H9 (cell line): ENCODE measurements at regions not wholly inside any gene's neighbourhood (a gene's known extent, or its start where the extent isn't known, plus 50 kb on each side); places are given as distances from the start of the nearest gene placed in this dataset.

ENCODE experiments used
- DNase-seq: peaks from one replicate; pipeline ENCODE4 v3.0.0-alpha.2; 2017
- H2AFZ ChIP-seq: one replicate; pipeline ENCODE4 v1.6.1; 2013; ENCODE audit warnings: mild to moderate bottlenecking, low read length, control low read depth, moderate library complexity
- H2AK5ac ChIP-seq: 2 replicates; pipeline ENCODE4 v1.6.1; 2013; ENCODE audit warnings: low read length, control low read depth, mixed read lengths; ENCODE audit not compliant: insufficient read length
- H2BK120ac ChIP-seq: one replicate; pipeline ENCODE4 v1.6.1; 2013; ENCODE audit warnings: low read depth, mild to moderate bottlenecking, low read length, control low read depth, inconsistent platforms; ENCODE audit not compliant: poor library complexity, severe bottlenecking
- H2BK12ac ChIP-seq: 2 replicates; pipeline ENCODE4 v1.6.1; 2013; ENCODE audit warnings: low read length, control low read depth, mixed read lengths, low read depth; ENCODE audit not compliant: insufficient read length
- H2BK15ac ChIP-seq: 2 replicates; pipeline ENCODE4 v1.6.1; 2013; ENCODE audit warnings: low read depth, low read length, control low read depth
- H2BK20ac ChIP-seq: one replicate; pipeline ENCODE4 v1.6.1; 2013; ENCODE audit warnings: low read depth, mild to moderate bottlenecking, low read length, control low read depth, inconsistent platforms; ENCODE audit not compliant: poor library complexity, severe bottlenecking
- H2BK5ac ChIP-seq: 2 replicates; pipeline ENCODE4 v1.6.1; 2013; ENCODE audit warnings: low read length, control low read depth, mixed read lengths; ENCODE audit not compliant: insufficient read length
- H3K14ac ChIP-seq: 2 replicates; pipeline ENCODE4 v1.6.1; 2013; ENCODE audit warnings: low read length, control low read depth; ENCODE audit not compliant: insufficient read depth
- H3K18ac ChIP-seq: 2 replicates; pipeline ENCODE4 v1.6.1; 2013; ENCODE audit warnings: low read depth, mild to moderate bottlenecking, mixed read lengths, low read length, control low read depth; ENCODE audit not compliant: insufficient read length
- H3K23ac ChIP-seq: 2 replicates; pipeline ENCODE4 v1.6.1; 2013; ENCODE audit warnings: low read length, control low read depth, mixed read lengths, low read depth; ENCODE audit not compliant: insufficient read length
- H3K23me2 ChIP-seq: 2 replicates; pipeline ENCODE4 v1.6.1; 2013; ENCODE audit warnings: low read depth, mild to moderate bottlenecking, mixed read lengths, low read length, control low read depth; ENCODE audit not compliant: insufficient read length, poor library complexity, severe bottlenecking
- H3K27ac ChIP-seq: 2 replicates; pipeline ENCODE4 v1.5.1; 2013; ENCODE audit warnings: low read length, control low read depth, mixed read lengths, low read depth; ENCODE audit not compliant: insufficient read length
- H3K27me3 ChIP-seq: 2 replicates; pipeline ENCODE4 v1.6.1; 2013; ENCODE audit warnings: low read length, control low read depth, inconsistent platforms; ENCODE audit not compliant: insufficient read depth
- H3K4ac ChIP-seq: 2 replicates; pipeline ENCODE4 v1.6.1; 2013; ENCODE audit warnings: low read depth, mild to moderate bottlenecking, control low read depth, inconsistent platforms, low read length, moderate library complexity
- H3K4me1 ChIP-seq: 2 replicates; pipeline ENCODE4 v1.6.1; 2013; ENCODE audit warnings: low read length, control low read depth, inconsistent platforms; ENCODE audit not compliant: insufficient read depth
- H3K4me2 ChIP-seq: 2 replicates; pipeline ENCODE4 v1.6.1; 2013; ENCODE audit warnings: low read length, control low read depth, mixed read lengths; ENCODE audit not compliant: insufficient read length, insufficient read depth
- H3K56ac ChIP-seq: 2 replicates; pipeline ENCODE4 v1.6.1; 2013; ENCODE audit warnings: low read depth, mild to moderate bottlenecking, mixed read lengths, low read length, control low read depth; ENCODE audit not compliant: insufficient read length
- H3K79me1 ChIP-seq: 2 replicates; pipeline ENCODE4 v1.6.1; 2013; ENCODE audit warnings: low read depth, mild to moderate bottlenecking, moderate library complexity, low read length, control low read depth, inconsistent platforms; ENCODE audit not compliant: insufficient read depth, poor library complexity, severe bottlenecking
- H3K79me2 ChIP-seq: 2 replicates; pipeline ENCODE4 v1.6.1; 2013; ENCODE audit warnings: low read length, control low read depth, inconsistent platforms; ENCODE audit not compliant: insufficient read depth
- H3K9ac ChIP-seq: 2 replicates; pipeline ENCODE4 v1.6.1; 2013; ENCODE audit warnings: low read length, control low read depth, mixed read lengths; ENCODE audit not compliant: insufficient read length; ENCODE audit errors: extremely low read depth
- H3K9me3 ChIP-seq: one replicate; pipeline ENCODE4 v1.6.1; 2013; ENCODE audit warnings: low read depth, low read length, inconsistent platforms; ENCODE audit not compliant: control insufficient read depth
- H3T11ph ChIP-seq: one replicate; pipeline ENCODE4 v1.6.1; 2013; ENCODE audit warnings: mild to moderate bottlenecking, low read length, control low read depth, inconsistent platforms
- H4K20me1 ChIP-seq: one replicate; pipeline ENCODE4 v1.6.1; 2013; ENCODE audit not compliant: control insufficient read depth, insufficient read length, insufficient read depth
- H4K5ac ChIP-seq: 2 replicates; pipeline ENCODE4 v1.6.1; 2013; ENCODE audit warnings: low read depth, mild to moderate bottlenecking, mixed read lengths, low read length, control low read depth; ENCODE audit not compliant: insufficient read length
- H4K8ac ChIP-seq: replicated peaks from 2 replicates; pipeline ENCODE4 v1.6.1; 2013; ENCODE audit warnings: low read length, control low read depth, mixed read lengths, low read depth; ENCODE audit not compliant: insufficient read length
- H4K91ac ChIP-seq: 2 replicates; pipeline ENCODE4 v1.6.1; 2013; ENCODE audit warnings: low read depth, mild to moderate bottlenecking, moderate library complexity, mixed read lengths, low read length, control low read depth; ENCODE audit not compliant: insufficient read length
- H3K27ac Mint-ChIP-seq, 3 experiments: 2 replicates in 2 of 3; 3 replicates in 1 of 3; pipeline ENCODE4 v1.8.0; 2020 to 2021; ENCODE audit warnings: mixed read lengths in 3 of 3, mild to moderate bottlenecking in 1 of 3, moderate library complexity in 1 of 3
- H3K27me3 Mint-ChIP-seq: 2 replicates; pipeline ENCODE4 v1.8.0; 2021; ENCODE audit warnings: low read depth, mild to moderate bottlenecking, moderate library complexity, mixed read lengths
- H3K36me3 Mint-ChIP-seq, 3 experiments: 2 replicates in 2 of 3; 3 replicates in 1 of 3; pipeline ENCODE4 v1.8.0; 2020 to 2021; ENCODE audit warnings: low read depth in 3 of 3, mixed read lengths in 3 of 3; ENCODE audit not compliant: insufficient read depth in 1 of 3
- H3K4me1 Mint-ChIP-seq, 2 experiments: 2 replicates each; pipeline ENCODE4 v1.8.0; 2020; ENCODE audit warnings: mixed read lengths in 2 of 2
- H3K4me3 Mint-ChIP-seq, 2 experiments: 2 replicates in 1 of 2; 3 replicates in 1 of 2; pipeline ENCODE4 v1.8.0; 2020 to 2021; ENCODE audit warnings: mild to moderate bottlenecking in 2 of 2, mixed read lengths in 2 of 2, moderate library complexity in 1 of 2
- H3K9me3 Mint-ChIP-seq, 2 experiments: 2 replicates in 1 of 2; 3 replicates in 1 of 2; pipeline ENCODE4 v1.8.0; 2020; ENCODE audit warnings: mild to moderate bottlenecking in 2 of 2, mixed read lengths in 2 of 2, moderate library complexity in 1 of 2
- CTCF ChIP-seq: fragments of 200-600 bp; sonication (generic); conservative IDR thresholded peaks from 3 replicates; pipeline ENCODE4 v1.8.0; 2021; ENCODE audit warnings: antibody characterized with exemption, mild to moderate bottlenecking
- WGBS: extraction: QIAGEN DNeasy Blood & Tissue Kit; methylation state at CpG from one replicate; pipeline ENCODE4 v1.1.7; 2013; ENCODE audit warnings: missing lambda C conversion rate, low lambda C conversion rate, mixed read lengths; ENCODE audit not compliant: insufficient read length; ENCODE audit errors: extremely low coverage; 5-methylcytosine and 5-hydroxymethylcytosine counted together

GRCh38 chr7:25719190-25719896, 432.7 kb upstream of the NFE2L3 start:
- no peak overlapping the region for H3K4ac ChIP-seq
- H4K91ac ChIP-seq, result no peak overlapping the region
- no peak overlapping the region for H3K14ac ChIP-seq
- no peaks in the 10 kb centered on the region for H3K9me3 ChIP-seq
- H3K27me3 ChIP-seq, result no peaks in the 10 kb centered on the region
- no peaks in the 10 kb centered on the region for H3K79me2 ChIP-seq
- H3K27ac Mint-ChIP-seq, result no peak overlapping the region
- no peak overlapping the region for H2BK120ac ChIP-seq
- no peak overlapping the region for H3K18ac ChIP-seq
- no peaks in the 10 kb centered on the region for H3K36me3 Mint-ChIP-seq
- DNase-seq, result no peak
- WGBS, result no CpG with 5 or more reads among the region's 5 CpGs
- no peak overlapping the region for H4K5ac ChIP-seq
- H2BK20ac ChIP-seq, result no peak overlapping the region
- H2AFZ ChIP-seq, result no peak overlapping the region
- H3K56ac ChIP-seq, result no peak overlapping the region
- no peak overlapping the region for H4K8ac ChIP-seq
- H3K4me1 Mint-ChIP-seq, result peaks cover 23 to 39% of the 10 kb centered on the region in 2 experiments
- H3K4me2 ChIP-seq, result no peak overlapping the region
- H3T11ph ChIP-seq, result no peak overlapping the region
- H3K4me1 ChIP-seq, result 0 out of 2 replicates have a peak, but pooled peaks cover 2% of the 10 kb centered on the region
- no peak overlapping the region for H2BK15ac ChIP-seq
- no peak overlapping the region for H2BK12ac ChIP-seq
- H2BK5ac ChIP-seq, result no peak overlapping the region
- no peaks in the 10 kb centered on the region for H3K79me1 ChIP-seq
- H3K27me3 Mint-ChIP-seq, result peaks cover 5% of the 10 kb centered on the region; the same call in 1 of the 2 replicates
- no peaks in the 10 kb centered on the region for H4K20me1 ChIP-seq
- TF ChIP-seq CTCF, result no peak
- H3K9me3 Mint-ChIP-seq, result no peaks in the 10 kb centered on the region
- no peak overlapping the region for H3K23ac ChIP-seq
- H3K9ac ChIP-seq, result no peak overlapping the region
- no peak overlapping the region for H2AK5ac ChIP-seq
- no peaks in the 10 kb centered on the region for H3K23me2 ChIP-seq
- no peak overlapping the region for H3K4me3 Mint-ChIP-seq
- no peak overlapping the region for H3K27ac ChIP-seq
